Spleen (tissue), 7 donors: ENCODE measurements at regions not wholly inside any gene's neighbourhood (a gene's known extent, or its start where the extent isn't known, plus 50 kb on each side); places are given as distances from the start of the nearest gene placed in this dataset.

Source experiments
- CTCF ChIP-seq, 11 experiments: fragments of 200-600 bp in 7 of 11; fragments of 450-650 bp in 4 of 11; sonication (generic) in 4 of 11; IDR thresholded peaks in 8 of 11; conservative IDR thresholded peaks in 3 of 11; 1 replicate in 7 of 11; 2 replicates in 4 of 11; pipeline versions ENCODE4 v1.4.0 to v1.8.0; 2016 to 2021; ENCODE audit warnings: antibody characterized with exemption in 11 of 11, inconsistent platforms in 4 of 11, mild to moderate bottlenecking in 1 of 11
- POLR2A ChIP-seq, 3 donors: fragments of 450-650 bp; IDR thresholded peaks; one replicate each; pipeline ENCODE4 v1.5.1; 2017; ENCODE audit warnings: antibody characterized with exemption in 3 of 3, mild to moderate bottlenecking in 1 of 3
- donor health status: DM: no; HTN: no; CAD: no; lungs with moderate emphysema.
- donor health status: DM: no; HTN: no; CAD: no.
- donor health status: DM: no; HTN: no; CAD: no.

- no peak for TF ChIP-seq CTCF (IDR thresholded peaks at IDR 0.05 in 8 of 11, conservative IDR thresholded peaks at IDR 0.05 in 3 of 11)
- no peak for TF ChIP-seq POLR2A (IDR thresholded peaks at IDR 0.05)
Measured at GRCh38 chr3:104785947-104786346, 580.8 kb upstream of the ALCAM start.
